ENCODE measurements at regions not wholly inside any gene's neighbourhood (a gene's known extent, or its start where the extent isn't known, plus 50 kb on each side); places are given as distances from the start of the nearest gene placed in this dataset.

- Histone ChIP-seq H3K4me1 (ENCODE audit: low read depth) (no peaks in the 10 kb centered on the region), H3K27me3 (no peaks in the 10 kb centered on the region), H3K4me3 (no peak overlapping the region), H3K9me3 (ENCODE audit: low read depth) (no peaks in the 10 kb centered on the region), H3K36me3 (no peaks in the 10 kb centered on the region), H3K27ac (no peak overlapping the region)
- DNase-seq (ENCODE audit: low read depth in 1 of 2, low spot score in 1 of 2) = no peak
- TF ChIP-seq CTCF (IDR thresholded peaks at IDR 0.05; ENCODE audit: low read depth, low read length) = no peak
These were observed 179.7 kb downstream of the TRIB2 start for GRCh38 chr2:12896318-12896982.

- H3K4me1 ChIP-seq (ENCODE audit: low read depth) = no peaks in the 10 kb centered on the region
- no peak overlapping the region for H3K27ac ChIP-seq
- no peaks in the 10 kb centered on the region for H3K36me3 ChIP-seq
- no peaks in the 10 kb centered on the region for H3K27me3 ChIP-seq
- TF ChIP-seq CTCF (IDR thresholded peaks at IDR 0.05; ENCODE audit: low read depth, low read length) = no peak
- H3K9me3 ChIP-seq (ENCODE audit: low read depth) = no peaks in the 10 kb centered on the region
- H3K4me3 ChIP-seq = no peak overlapping the region
- DNase-seq (ENCODE audit: low read depth in 1 of 2, low spot score in 1 of 2) = no peak
These were observed 180.4 kb downstream of the TRIB2 start for GRCh38 chr2:12897181-12897580.

- H3K4me1 ChIP-seq (ENCODE audit: low read depth) = peaks cover 6% of the 10 kb centered on the region
- no peaks in the 10 kb centered on the region for H3K36me3 ChIP-seq
These were observed 186.5 kb downstream of the TRIB2 start for GRCh38 chr2:12903272-12903671.

GRCh38 chr2:12910431-12910830 lies 193.7 kb downstream of the TRIB2 start:
- Histone ChIP-seq H3K4me3 (no peak overlapping the region), H3K9me3 (ENCODE audit: low read depth) (no peaks in the 10 kb centered on the region), H3K36me3 (no peaks in the 10 kb centered on the region), H3K27ac (no peak overlapping the region), H3K4me1 (ENCODE audit: low read depth) (no peaks in the 10 kb centered on the region), H3K27me3 (no peaks in the 10 kb centered on the region)
- no peak for TF ChIP-seq CTCF (IDR thresholded peaks at IDR 0.05; ENCODE audit: low read depth, low read length)
- peak in 1 of 2 donors; percentile 39 for DNase-seq (ENCODE audit: low read depth in 1 of 2, low spot score in 1 of 2)

More at GRCh38 chr2:12903272-12903671, 186.5 kb downstream of the TRIB2 start:
- no peak for DNase-seq (ENCODE audit: low read depth in 1 of 2, low spot score in 1 of 2)
- no peak overlapping the region for H3K4me3 ChIP-seq
- no peaks in the 10 kb centered on the region for H3K9me3 ChIP-seq (ENCODE audit: low read depth)
- no peaks in the 10 kb centered on the region for H3K27me3 ChIP-seq
- TF ChIP-seq CTCF (IDR thresholded peaks at IDR 0.05; ENCODE audit: low read depth, low read length) = no peak
- no peak overlapping the region for H3K27ac ChIP-seq

GRCh38 chr2:12915787-12916186 lies 199.1 kb downstream of the TRIB2 start:
- Histone ChIP-seq H3K27me3 (no peaks in the 10 kb centered on the region), H3K4me3 (no peak overlapping the region), H3K36me3 (no peaks in the 10 kb centered on the region), H3K4me1 (ENCODE audit: low read depth) (peaks cover 11% of the 10 kb centered on the region), H3K9me3 (ENCODE audit: low read depth) (no peaks in the 10 kb centered on the region), H3K27ac (no peak overlapping the region)
- TF ChIP-seq CTCF (IDR thresholded peaks at IDR 0.05; ENCODE audit: low read depth, low read length) = no peak
- no peak for DNase-seq (ENCODE audit: low read depth in 1 of 2, low spot score in 1 of 2)

Data from cardiac muscle cell (in vitro differentiated cells and primary cell).